ENCODE measurements at regions not wholly inside any gene's neighbourhood (a gene's known extent, or its start where the extent isn't known, plus 50 kb on each side); places are given as distances from the start of the nearest gene placed in this dataset.

- Histone ChIP-seq H3K27ac (no peak overlapping the region), H3K36me3 (no peaks in the 10 kb centered on the region), H3K4me3 (no peak overlapping the region), H3K4me1 (ENCODE audit: low read depth) (no peaks in the 10 kb centered on the region), H3K9me3 (ENCODE audit: low read depth) (no peaks in the 10 kb centered on the region), H3K27me3 (no peaks in the 10 kb centered on the region)
- TF ChIP-seq, protein P1, sequence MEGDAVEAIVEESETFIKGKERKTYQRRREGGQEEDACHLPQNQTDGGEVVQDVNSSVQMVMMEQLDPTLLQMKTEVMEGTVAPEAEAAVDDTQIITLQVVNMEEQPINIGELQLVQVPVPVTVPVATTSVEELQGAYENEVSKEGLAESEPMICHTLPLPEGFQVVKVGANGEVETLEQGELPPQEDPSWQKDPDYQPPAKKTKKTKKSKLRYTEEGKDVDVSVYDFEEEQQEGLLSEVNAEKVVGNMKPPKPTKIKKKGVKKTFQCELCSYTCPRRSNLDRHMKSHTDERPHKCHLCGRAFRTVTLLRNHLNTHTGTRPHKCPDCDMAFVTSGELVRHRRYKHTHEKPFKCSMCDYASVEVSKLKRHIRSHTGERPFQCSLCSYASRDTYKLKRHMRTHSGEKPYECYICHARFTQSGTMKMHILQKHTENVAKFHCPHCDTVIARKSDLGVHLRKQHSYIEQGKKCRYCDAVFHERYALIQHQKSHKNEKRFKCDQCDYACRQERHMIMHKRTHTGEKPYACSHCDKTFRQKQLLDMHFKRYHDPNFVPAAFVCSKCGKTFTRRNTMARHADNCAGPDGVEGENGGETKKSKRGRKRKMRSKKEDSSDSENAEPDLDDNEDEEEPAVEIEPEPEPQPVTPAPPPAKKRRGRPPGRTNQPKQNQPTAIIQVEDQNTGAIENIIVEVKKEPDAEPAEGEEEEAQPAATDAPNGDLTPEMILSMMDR (IDR thresholded peaks at IDR 0.05; ENCODE audit: low read depth, low read length) = no peak
- DNase-seq (ENCODE audit: low read depth in 1 of 2, low spot score in 1 of 2) = no peak
These were observed 55.5 kb upstream of the DMRT1 start for GRCh38 chr9:785997-786396.

DNA sequence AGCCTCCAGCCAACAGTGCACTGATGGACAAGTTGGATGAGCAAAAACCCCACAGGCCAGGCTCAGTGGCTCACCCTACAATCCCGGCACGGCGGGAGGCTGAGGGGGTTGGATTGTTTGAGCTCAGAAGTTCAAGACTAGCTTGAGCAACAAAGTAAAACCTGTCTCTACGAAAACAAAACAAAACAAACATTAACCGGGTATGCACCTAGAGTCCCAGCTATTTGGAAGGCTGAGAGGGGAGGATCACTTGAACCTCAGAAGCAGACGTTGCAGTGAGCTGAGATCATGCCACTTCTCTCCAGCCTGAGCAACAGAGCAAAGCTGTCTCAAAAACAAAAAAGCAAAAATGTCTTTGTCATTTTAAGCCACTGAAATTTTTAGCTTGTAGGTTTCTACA is 55.1 kb upstream of the DMRT1 start:
- no peaks in the 10 kb centered on the region for H3K9me3 ChIP-seq (ENCODE audit: low read depth)
- no peaks in the 10 kb centered on the region for H3K27me3 ChIP-seq
- TF ChIP-seq, protein P1 (IDR thresholded peaks at IDR 0.05; ENCODE audit: low read depth, low read length) = no peak
- no peak for DNase-seq (ENCODE audit: low read depth in 1 of 2, low spot score in 1 of 2)
- no peaks in the 10 kb centered on the region for H3K4me1 ChIP-seq (ENCODE audit: low read depth)
- H3K27ac ChIP-seq = no peak overlapping the region
- no peak overlapping the region for H3K4me3 ChIP-seq
- H3K36me3 ChIP-seq = no peaks in the 10 kb centered on the region

DNA sequence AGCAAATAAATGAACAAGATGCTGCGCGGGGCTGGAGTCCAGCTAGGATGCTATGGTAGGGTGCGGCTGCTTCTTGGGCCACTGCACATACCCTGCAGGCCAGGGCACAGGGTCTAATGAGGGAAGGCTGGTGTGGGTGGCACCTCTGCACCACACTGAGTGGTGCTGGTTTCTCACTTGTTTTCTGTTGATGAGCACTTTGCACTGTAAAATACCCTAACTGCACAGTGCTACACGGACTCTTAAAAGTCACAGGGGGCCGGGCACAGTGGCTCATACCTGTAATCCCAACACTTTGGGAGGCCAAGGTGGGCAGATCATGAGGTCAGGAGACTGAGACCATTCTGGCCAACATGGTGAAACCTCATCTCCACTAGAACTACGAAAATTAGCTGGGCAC is 52.7 kb upstream of the DMRT1 start:
- H3K9me3 ChIP-seq (ENCODE audit: low read depth) = no peaks in the 10 kb centered on the region
- no peaks in the 10 kb centered on the region for H3K4me1 ChIP-seq (ENCODE audit: low read depth)

More for the DNA sequence above, 52.7 kb upstream of the DMRT1 start:
- no peak for DNase-seq (ENCODE audit: low read depth in 1 of 2, low spot score in 1 of 2)
- H3K36me3 ChIP-seq = no peaks in the 10 kb centered on the region
- H3K27me3 ChIP-seq = no peaks in the 10 kb centered on the region
- H3K27ac ChIP-seq = no peak overlapping the region
- no peak overlapping the region for H3K4me3 ChIP-seq
- TF ChIP-seq, protein P1 (IDR thresholded peaks at IDR 0.05; ENCODE audit: low read depth, low read length) = no peak
